Head of caudate nucleus (tissue), 42 donors: ENCODE measurements at regions not wholly inside any gene's neighbourhood (a gene's known extent, or its start where the extent isn't known, plus 50 kb on each side); places are given as distances from the start of the nearest gene placed in this dataset.

Experiments used
- DNase-seq, 42 donors: peaks; one replicate each; pipeline versions ENCODE4 v3.0.0 to v3.0.0-alpha.2; 2020 to 2021; ENCODE audit warnings: mixed read lengths in 7 of 42
- intact Hi-C: fragments of 100-400 bp; cut with DNase I; formaldehyde crosslinking; loops from one replicate; pipeline ENCODE4 v1.15.0; 2022

- intact Hi-C loops = no loop called here
- DNase-seq = no peak
Measured at GRCh38 chr5:107270561-107270960, 400.2 kb downstream of the EFNA5 start.

GRCh38 chr5:107269678-107270077 lies 401.1 kb downstream of the EFNA5 start:
- no peak for DNase-seq
- intact Hi-C loops = no loop called here

- DNase-seq = no peak
- intact Hi-C loops = no loop called here
Measured at GRCh38 chr5:107269256-107269655, 401.5 kb downstream of the EFNA5 start.

GRCh38 chr5:107268241-107268640 lies 402.5 kb downstream of the EFNA5 start:
- DNase-seq = no peak
- intact Hi-C loops = no loop called here

GRCh38 chr5:107266100-107266499 lies 404.6 kb downstream of the EFNA5 start:
- DNase-seq = no peak
- intact Hi-C loops = no loop called here

- no peak for DNase-seq
- intact Hi-C loops = no loop called here
Measured at GRCh38 chr5:107265193-107265592, 405.5 kb downstream of the EFNA5 start.

- intact Hi-C loops = no loop called here
- no peak for DNase-seq
Measured at GRCh38 chr5:107263387-107264018, 407.2 kb downstream of the EFNA5 start.

- DNase-seq = no peak
- intact Hi-C loops = no loop called here
Measured at GRCh38 chr5:107257885-107258520, 412.7 kb downstream of the EFNA5 start.

- DNase-seq = no peak
- intact Hi-C loops = no loop called here
Measured at GRCh38 chr5:107254902-107255234, 415.9 kb downstream of the EFNA5 start.

GRCh38 chr5:107254214-107254901 lies 416.4 kb downstream of the EFNA5 start:
- DNase-seq = no peak
- intact Hi-C loops = no loop called here

- intact Hi-C loops = no loop called here
- DNase-seq = no peak
Measured at GRCh38 chr5:107253246-107253645, 417.5 kb downstream of the EFNA5 start.

GRCh38 chr5:107251151-107251550 lies 419.6 kb downstream of the EFNA5 start:
- no peak for DNase-seq
- intact Hi-C loops = no loop called here

GRCh38 chr5:107248066-107248695 lies 422.6 kb downstream of the EFNA5 start:
- DNase-seq = peak; percentile 9 to 87 (median 57)
- intact Hi-C loops = no loop called here

GRCh38 chr5:107247427-107247826 lies 423.3 kb downstream of the EFNA5 start:
- intact Hi-C loops = no loop called here
- DNase-seq = no peak

GRCh38 chr5:107243220-107243579 lies 427.5 kb downstream of the EFNA5 start:
- DNase-seq = no peak
- intact Hi-C loops = no loop called here

GRCh38 chr5:107242411-107243219 lies 428.1 kb downstream of the EFNA5 start:
- intact Hi-C loops = no loop called here
- no peak for DNase-seq

GRCh38 chr5:107241841-107242240 lies 428.9 kb downstream of the EFNA5 start:
- intact Hi-C loops = no loop called here
- no peak for DNase-seq

GRCh38 chr5:107235167-107235566 lies 435.6 kb downstream of the EFNA5 start:
- intact Hi-C loops = no loop called here
- no peak for DNase-seq

- intact Hi-C loops = no loop called here
Measured at GRCh38 chr5:107232788-107233187, 437.9 kb downstream of the EFNA5 start.

GRCh38 chr5:107232293-107232692 lies 438.4 kb downstream of the EFNA5 start:
- no peak for DNase-seq
- intact Hi-C loops = no loop called here

More at GRCh38 chr5:107232788-107233187, 437.9 kb downstream of the EFNA5 start:
- DNase-seq = no peak
